ENCODE measurements at regions not wholly inside any gene's neighbourhood (a gene's known extent, or its start where the extent isn't known, plus 50 kb on each side); places are given as distances from the start of the nearest gene placed in this dataset.

DNA sequence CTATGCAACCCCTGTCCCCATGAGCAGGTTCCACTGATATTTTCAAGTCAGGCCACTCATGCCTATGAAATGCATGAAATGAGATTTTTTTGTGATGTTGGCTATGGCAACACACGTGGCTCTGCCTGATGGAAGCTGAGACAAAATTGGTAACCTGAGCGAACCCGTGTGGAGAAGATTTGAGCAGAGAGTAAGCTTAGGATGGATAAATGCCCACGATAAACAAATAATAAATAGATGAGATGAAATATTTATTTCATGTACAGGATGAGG lies 153.4 kb upstream of the IER5L start:
- no peak for DNase-seq (ENCODE audit: extremely low spot score)
- Histone ChIP-seq H3K4me1 (peaks cover 44 to 64% (median 58%) of the 10 kb centered on the region in 4 donors), H3K27ac (replicated peaks in 1 of 4) (peak overlapping the region; percentile 81 to 90 (median 83)), H3K36me3 (no peaks in the 10 kb centered on the region), H3K9me3 (peaks cover 0 to 12% (median 7%) of the 10 kb centered on the region in 4 donors), H3K27me3 (no peaks in the 10 kb centered on the region), H3K4me3 (no peak overlapping the region)
- intact Hi-C loops (cut with DNase I): loop anchor here (5.0 kb wide), 1 partner anchor 166 kb away; no protein-coding TSS in a partner anchor
- TF ChIP-seq, protein P1, sequence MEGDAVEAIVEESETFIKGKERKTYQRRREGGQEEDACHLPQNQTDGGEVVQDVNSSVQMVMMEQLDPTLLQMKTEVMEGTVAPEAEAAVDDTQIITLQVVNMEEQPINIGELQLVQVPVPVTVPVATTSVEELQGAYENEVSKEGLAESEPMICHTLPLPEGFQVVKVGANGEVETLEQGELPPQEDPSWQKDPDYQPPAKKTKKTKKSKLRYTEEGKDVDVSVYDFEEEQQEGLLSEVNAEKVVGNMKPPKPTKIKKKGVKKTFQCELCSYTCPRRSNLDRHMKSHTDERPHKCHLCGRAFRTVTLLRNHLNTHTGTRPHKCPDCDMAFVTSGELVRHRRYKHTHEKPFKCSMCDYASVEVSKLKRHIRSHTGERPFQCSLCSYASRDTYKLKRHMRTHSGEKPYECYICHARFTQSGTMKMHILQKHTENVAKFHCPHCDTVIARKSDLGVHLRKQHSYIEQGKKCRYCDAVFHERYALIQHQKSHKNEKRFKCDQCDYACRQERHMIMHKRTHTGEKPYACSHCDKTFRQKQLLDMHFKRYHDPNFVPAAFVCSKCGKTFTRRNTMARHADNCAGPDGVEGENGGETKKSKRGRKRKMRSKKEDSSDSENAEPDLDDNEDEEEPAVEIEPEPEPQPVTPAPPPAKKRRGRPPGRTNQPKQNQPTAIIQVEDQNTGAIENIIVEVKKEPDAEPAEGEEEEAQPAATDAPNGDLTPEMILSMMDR (IDR thresholded peaks at IDR 0.05): no peak
- TF ChIP-seq POLR2A (IDR thresholded peaks at IDR 0.05; ENCODE audit: low read depth): no peak
- TF ChIP-seq POLR2AphosphoS5 (IDR thresholded peaks at IDR 0.05): no peak
- TF ChIP-seq EP300 (IDR thresholded peaks at IDR 0.05): no peak
- WGBS: 71% methylated on average over 4 of the region's 4 CpGs

DNA sequence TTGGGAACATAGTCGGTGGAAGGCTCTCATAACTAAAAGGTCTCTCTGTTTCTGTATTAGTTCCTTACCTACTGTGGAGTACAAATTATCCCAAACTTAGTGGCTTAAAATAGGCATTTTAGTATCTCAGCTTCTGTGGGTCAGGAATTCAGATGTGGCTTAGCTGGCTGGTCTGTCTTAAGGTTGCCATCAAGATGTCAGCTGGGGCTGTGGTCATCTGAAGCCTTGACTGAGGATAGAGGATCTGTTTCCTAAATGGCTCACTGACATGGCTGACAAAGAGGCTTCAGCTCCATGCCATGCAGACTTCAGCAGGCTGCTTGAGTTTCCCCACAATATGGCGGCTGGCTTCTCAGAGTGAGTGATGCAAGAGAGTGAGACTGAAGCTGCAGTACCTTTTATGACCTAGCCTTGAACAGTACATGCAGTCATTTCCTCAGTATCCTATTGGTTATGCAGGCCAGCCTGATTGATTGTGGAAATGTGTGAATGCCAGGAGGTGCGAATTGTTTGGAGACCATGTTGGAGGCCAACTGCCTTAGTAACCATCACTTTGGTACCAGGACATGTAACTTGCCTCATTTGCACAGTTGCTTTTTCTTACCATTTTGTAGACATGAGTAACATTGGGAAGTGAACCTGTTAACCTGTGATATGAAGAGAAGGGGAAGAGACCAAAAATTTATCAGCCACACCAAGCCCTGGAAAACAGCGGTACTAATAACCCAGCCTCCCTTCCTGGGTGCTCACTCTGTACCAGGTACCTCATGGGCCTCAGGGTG lies 152.8 kb upstream of the IER5L start:
- H3K36me3 ChIP-seq: no peaks in the 10 kb centered on the region
- peaks cover 0 to 12% (median 7%) of the 10 kb centered on the region in 4 donors for H3K9me3 ChIP-seq
- DNase-seq (ENCODE audit: extremely low spot score): no peak
- 94% methylated on average over 4 of the region's 4 CpGs for WGBS
- no peak overlapping the region for H3K4me3 ChIP-seq
- TF ChIP-seq, protein P1 (IDR thresholded peaks at IDR 0.05): no peak
- TF ChIP-seq EP300 (IDR thresholded peaks at IDR 0.05): no peak
- no peak for TF ChIP-seq POLR2A (IDR thresholded peaks at IDR 0.05; ENCODE audit: low read depth)
- TF ChIP-seq POLR2AphosphoS5 (IDR thresholded peaks at IDR 0.05): no peak
- H3K4me1 ChIP-seq: peaks cover 39 to 58% (median 53%) of the 10 kb centered on the region in 4 donors
- no peaks in the 10 kb centered on the region for H3K27me3 ChIP-seq
- peak overlapping the region; percentile 81 to 90 (median 83) for H3K27ac ChIP-seq (replicated peaks in 1 of 4)
- intact Hi-C loops (cut with DNase I): loop anchor here (5.0 kb wide), 1 partner anchor 166 kb away; no protein-coding TSS in a partner anchor

DNA sequence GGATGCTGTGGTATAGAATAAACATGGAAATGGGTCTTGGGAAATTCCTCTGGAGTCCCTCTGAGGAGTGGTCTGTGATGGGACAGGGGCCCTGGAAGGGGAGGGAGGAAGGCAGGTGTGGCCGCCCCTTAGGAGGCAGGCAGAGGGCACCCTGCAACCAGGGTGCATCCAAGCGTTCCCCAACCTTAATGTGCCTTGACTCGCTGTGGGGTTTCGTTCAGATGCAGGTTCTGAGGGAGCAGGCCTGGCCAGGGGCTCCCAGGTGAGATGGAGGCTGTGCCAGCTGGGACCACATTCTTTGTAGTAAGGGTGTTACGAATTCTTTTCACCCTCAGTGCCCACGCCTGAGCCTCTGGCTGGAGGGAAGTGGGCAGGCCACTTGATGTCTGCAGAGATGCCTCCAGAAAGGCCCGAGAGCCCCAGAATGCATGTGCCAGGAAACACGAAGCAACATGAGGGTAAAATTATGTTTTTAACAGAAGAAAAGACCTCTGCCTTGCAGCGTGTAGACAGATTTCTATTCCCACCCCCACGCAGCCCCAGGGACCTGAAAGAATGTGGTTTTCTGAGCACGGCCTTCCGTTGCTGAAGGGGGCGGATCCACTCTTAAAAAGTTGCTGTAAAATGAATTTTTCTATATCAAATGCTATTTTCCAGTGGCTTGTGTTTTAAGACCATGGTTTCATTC lies 150.4 kb upstream of the IER5L start:
- no peaks in the 10 kb centered on the region for H3K36me3 ChIP-seq
- WGBS: 69% methylated on average over 11 of the region's 13 CpGs
- DNase-seq (ENCODE audit: extremely low spot score): no peak

DNA sequence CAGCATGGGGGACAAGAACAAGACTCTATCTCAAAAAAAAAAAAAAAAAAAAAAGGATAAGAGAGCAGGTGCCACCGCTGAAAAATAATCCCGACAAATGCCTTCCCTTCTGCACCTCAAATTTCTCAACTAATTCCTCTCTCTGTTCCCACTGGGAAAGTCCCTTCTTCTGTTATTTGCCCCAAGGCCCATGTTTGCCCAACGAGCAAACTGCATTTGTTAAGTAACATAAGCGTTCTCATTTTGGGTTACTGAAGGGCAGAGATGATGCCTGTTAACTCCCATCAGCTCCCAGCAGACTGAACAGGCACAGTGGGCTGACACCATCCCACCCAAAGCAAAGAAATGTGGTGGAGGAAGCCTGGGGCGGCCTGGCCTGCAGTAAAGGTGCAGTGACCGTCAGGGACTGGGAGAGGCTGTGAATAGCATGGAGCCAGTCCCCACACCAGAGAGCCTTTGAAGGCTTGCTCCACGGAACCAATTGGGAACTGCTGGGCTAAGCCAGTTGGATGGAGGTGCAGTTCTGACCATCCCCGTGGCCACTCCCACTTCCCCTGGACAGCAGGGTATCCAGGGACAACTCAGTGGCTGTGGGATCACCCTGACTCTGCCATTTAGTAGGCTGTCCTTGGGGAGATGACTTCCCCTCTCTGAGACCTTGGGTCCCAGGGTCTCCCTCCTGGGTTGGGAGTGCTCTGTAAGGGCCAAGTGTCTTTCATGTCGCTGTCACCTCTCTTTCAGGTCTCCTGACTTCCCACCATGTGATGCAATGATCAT lies 149.7 kb upstream of the IER5L start:
- intact Hi-C loops (cut with DNase I): no loop called here
- TF ChIP-seq, protein P1 (IDR thresholded peaks at IDR 0.05): no peak
- no peak for TF ChIP-seq EP300 (IDR thresholded peaks at IDR 0.05)
- TF ChIP-seq POLR2AphosphoS5 (IDR thresholded peaks at IDR 0.05): no peak
- no peak for TF ChIP-seq POLR2A (IDR thresholded peaks at IDR 0.05; ENCODE audit: low read depth)
- DNase-seq (ENCODE audit: extremely low spot score): no peak
- Histone ChIP-seq H3K4me3 (no peak overlapping the region), H3K4me1 (peaks cover 25 to 51% (median 45%) of the 10 kb centered on the region in 4 donors), H3K36me3 (no peaks in the 10 kb centered on the region), H3K27me3 (no peaks in the 10 kb centered on the region), H3K9me3 (peaks cover 0 to 12% (median 7%) of the 10 kb centered on the region in 4 donors), H3K27ac (replicated peaks in 1 of 4) (peak overlapping the region in 2 of 4 donors; percentile 26 to 34)
- WGBS: 74% methylated on average over 8 of the region's 9 CpGs

More for the DNA sequence above, 150.4 kb upstream of the IER5L start:
- no peak for TF ChIP-seq POLR2A (IDR thresholded peaks at IDR 0.05; ENCODE audit: low read depth)
- TF ChIP-seq, protein P1 (IDR thresholded peaks at IDR 0.05): no peak
- peaks cover 19 to 49% (median 41%) of the 10 kb centered on the region in 4 donors for H3K4me1 ChIP-seq
- no peaks in the 10 kb centered on the region for H3K27me3 ChIP-seq
- peaks cover 0 to 12% (median 7%) of the 10 kb centered on the region in 4 donors for H3K9me3 ChIP-seq
- H3K27ac ChIP-seq (replicated peaks in 1 of 4): peak overlapping the region; percentile 6 to 38 (median 30)
- intact Hi-C loops (cut with DNase I): no loop called here
- no peak overlapping the region for H3K4me3 ChIP-seq

All from esophagus muscularis mucosa (tissue), 4 donors.